Endothelial cell of umbilical vein (primary cell): ENCODE measurements at regions not wholly inside any gene's neighbourhood (a gene's known extent, or its start where the extent isn't known, plus 50 kb on each side); places are given as distances from the start of the nearest gene placed in this dataset.

Experiments used
- BruUV-seq: library from RNA; stranded (reverse); fragments of 400-500 nt; replicated peaks from 2 replicates; lab custom pipeline; 2021; lab: Mats Ljungman, UMichigan
- CTCF ChIA-PET: fragments of 300-600, 350-600 bp; sonication (Branson Sonifier 250); formaldehyde crosslinking; loops from one replicate; lab custom pipeline; 2021; ENCODE audit warnings: antibody characterized with exemption, inconsistent platforms; lab: Charles Lee
- POLR2A ChIA-PET: fragments of 300-600, 350-600 bp; sonication (Branson Sonifier 250); formaldehyde crosslinking; loops from one replicate; lab custom pipeline; 2021; ENCODE audit warnings: antibody characterized with exemption, inconsistent platforms; lab: Charles Lee
- DNase-seq: peaks from one replicate; pipeline ENCODE4 v3.0.0-alpha.2; 2011; ENCODE audit warnings: low read depth, low spot score
- FAIRE-seq: peaks from 2 replicates; lab custom pipeline; 2011; peaks lifted over from hg19 to GRCh38; lab: Jason Lieb, UNC
- H2AFZ ChIP-seq: 2 replicates; pipeline ENCODE4 v1.6.0; 2012; ENCODE audit warnings: low read depth, low read length, control low read depth, inconsistent platforms
- H3K27ac ChIP-seq: 2 replicates; pipeline ENCODE4 v1.5.1; 2011; ENCODE audit warnings: low read depth, mild to moderate bottlenecking, control low read depth, low read length, moderate library complexity; ENCODE audit not compliant: insufficient read depth
- H3K27me3 ChIP-seq, 2 experiments: 2 replicates each; pipeline versions ENCODE4 v1.6.0 to v1.6.1; 2011; ENCODE audit warnings: low read length in 2 of 2, mixed read lengths in 1 of 2; ENCODE audit not compliant: control insufficient read depth in 2 of 2, insufficient read depth in 2 of 2
- H3K36me3 ChIP-seq, 2 experiments: 2 replicates in 1 of 2; 3 replicates in 1 of 2; pipeline ENCODE4 v1.5.1; 2011; ENCODE audit warnings: low read length in 2 of 2, mild to moderate bottlenecking in 1 of 2, moderate library complexity in 1 of 2; ENCODE audit not compliant: control insufficient read depth in 2 of 2, insufficient read depth in 2 of 2; ENCODE audit errors: extremely low read depth in 1 of 2
- H3K4me1 ChIP-seq: 3 replicates; pipeline ENCODE4 v1.5.1; 2011; ENCODE audit warnings: mild to moderate bottlenecking, low read length; ENCODE audit not compliant: control insufficient read depth, insufficient read depth; ENCODE audit errors: extremely low read depth
- H3K4me2 ChIP-seq: 2 replicates; pipeline ENCODE4 v1.6.1; 2011; ENCODE audit warnings: low read length, control low read depth, mixed read lengths; ENCODE audit not compliant: insufficient read depth
- H3K4me3 ChIP-seq, 3 experiments: fragments of 200-600 bp in 1 of 3; sonication (generic), shearing (Covaris generic) in 1 of 3; replicated peaks in 1 of 3; 2 replicates each; pipeline ENCODE4 v1.5.1; 2011 to 2016; ENCODE audit warnings: control low read depth in 3 of 3, low read length in 3 of 3, mild to moderate bottlenecking in 2 of 3, inconsistent platforms in 1 of 3, low read depth in 1 of 3, moderate library complexity in 1 of 3; ENCODE audit not compliant: insufficient read depth in 1 of 3
- H3K79me2 ChIP-seq: 2 replicates; pipeline ENCODE4 v1.6.0; 2012; ENCODE audit warnings: low read length, inconsistent platforms; ENCODE audit not compliant: control insufficient read depth, insufficient read depth
- H3K9ac ChIP-seq: replicated peaks from 2 replicates; pipeline ENCODE3; 2011; ENCODE audit warnings: low read length, control low read depth; ENCODE audit not compliant: insufficient read depth; ENCODE audit errors: extremely low read depth
- H3K9me1 ChIP-seq: replicated peaks from 3 replicates; pipeline ENCODE4 v1.6.0; 2011; ENCODE audit warnings: mild to moderate bottlenecking, low read length; ENCODE audit not compliant: control insufficient read depth, insufficient read depth; ENCODE audit errors: extremely low read depth
- H3K9me3 ChIP-seq: replicated peaks from 2 replicates; pipeline ENCODE4 v1.5.1; 2012; ENCODE audit warnings: low read length, inconsistent platforms; ENCODE audit not compliant: control insufficient read depth, insufficient read depth
- H4K20me1 ChIP-seq: replicated peaks from 2 replicates; pipeline ENCODE3; 2011; ENCODE audit warnings: mild to moderate bottlenecking, low read length; ENCODE audit not compliant: control insufficient read depth, insufficient read depth; ENCODE audit errors: extremely low read depth
- CTCF ChIP-seq, 2 donors: IDR thresholded peaks; 1 replicate in 1 of 2; 2 replicates in 1 of 2; pipeline ENCODE4 v1.5.1; 2011; ENCODE audit warnings: low read length in 2 of 2, mild to moderate bottlenecking in 2 of 2, moderate library complexity in 2 of 2, control low read depth in 1 of 2, inconsistent platforms in 1 of 2, low read depth in 1 of 2; ENCODE audit not compliant: insufficient read depth in 1 of 2; ENCODE audit errors: extremely low read depth in 1 of 2
- EZH2 ChIP-seq: IDR thresholded peaks from 2 replicates; pipeline ENCODE4 v1.6.1; 2012; ENCODE audit warnings: borderline replicate concordance, low read depth, mild to moderate bottlenecking, moderate library complexity, low read length, inconsistent platforms; ENCODE audit not compliant: severe bottlenecking
- FOS ChIP-seq: IDR thresholded peaks from 2 replicates; pipeline ENCODE4 v1.6.1; 2011; ENCODE audit warnings: mild to moderate bottlenecking, low read length, moderate library complexity, borderline replicate concordance; ENCODE audit not compliant: insufficient read depth
- GATA2 ChIP-seq: IDR thresholded peaks from 2 replicates; pipeline ENCODE4 v1.7.0; 2011; ENCODE audit warnings: low read depth, mild to moderate bottlenecking, moderate library complexity, mixed read lengths, low read length; ENCODE audit not compliant: insufficient read length, insufficient read depth
- JUN ChIP-seq: IDR thresholded peaks from 2 replicates; pipeline ENCODE4 v1.6.1; 2011; ENCODE audit warnings: borderline replicate concordance, low read depth; ENCODE audit not compliant: insufficient read length, insufficient read depth
- MAX ChIP-seq: IDR thresholded peaks from 2 replicates; pipeline ENCODE4 v1.6.1; 2011; ENCODE audit not compliant: insufficient read depth, insufficient read length
- MYC ChIP-seq: IDR thresholded peaks from one replicate; pipeline ENCODE4 v1.6.1; 2011; ENCODE audit warnings: mild to moderate bottlenecking, low read depth, low read length
- POLR2A ChIP-seq: IDR thresholded peaks from 2 replicates; pipeline ENCODE4 v1.6.1; 2012; ENCODE audit warnings: low read depth, mild to moderate bottlenecking, control low read depth, low read length
- POLR2AphosphoS5 ChIP-seq: IDR thresholded peaks from 2 replicates; pipeline ENCODE4 v1.6.1; 2012; ENCODE audit warnings: low read depth, mild to moderate bottlenecking, control low read depth, low read length, moderate library complexity; ENCODE audit not compliant: insufficient read depth
- dilution Hi-C: fragments of 300-500 bp; cut with MboI; formaldehyde crosslinking; loops from one replicate; pipeline ENCODE4 v1.15.0; 2019; ENCODE audit warnings: low sequenced_read_pairs; ENCODE audit not compliant: extremely low pct_ligation_motif_present
- intact Hi-C: fragments of 100-400 bp; cut with micrococcal nuclease; formaldehyde crosslinking; loops from one replicate; pipeline ENCODE4 v1.10.0; 2022

- Histone ChIP-seq H3K9me1 (no peaks in the 10 kb centered on the region), H2AFZ (no peak overlapping the region), H3K27ac (no peak overlapping the region), H3K36me3 (no peaks in the 10 kb centered on the region), H3K9me3 (peaks cover 6% of the 10 kb centered on the region), H3K9ac (no peak overlapping the region), H3K79me2 (no peaks in the 10 kb centered on the region), H3K4me3 (no peak overlapping the region), H3K4me1 (no peaks in the 10 kb centered on the region), H3K27me3 (no peaks in the 10 kb centered on the region), H3K4me2 (no peak overlapping the region), H4K20me1 (no peaks in the 10 kb centered on the region)
- CTCF ChIA-PET: no interaction called here
- POLR2A ChIA-PET: no interaction called here
- dilution Hi-C loops (no loop called here), intact Hi-C loops (no loop called here)
- no peak for TF ChIP-seq CTCF (IDR thresholded peaks at IDR 0.05; ENCODE audit: extremely low read depth in 1 of 2, insufficient read depth in 1 of 2, low read depth in 1 of 2, low read length in 2 of 2)
- TF ChIP-seq MYC: no peak
- TF ChIP-seq POLR2A: no peak
- TF ChIP-seq FOS: no peak
- TF ChIP-seq GATA2: no peak
- TF ChIP-seq MAX: no peak
- no peak for TF ChIP-seq EZH2
- no peak for TF ChIP-seq JUN
- no peak for TF ChIP-seq POLR2AphosphoS5
- no TSS peak for BruUV-seq
- DNase-seq (no peak), FAIRE-seq (no peak)
These were observed 1591.6 kb upstream of the MIR17HG start for GRCh38 chr13:89755729-89756492.
